SH-SY5Y (cell line): ENCODE measurements at regions not wholly inside any gene's neighbourhood (a gene's known extent, or its start where the extent isn't known, plus 50 kb on each side); places are given as distances from the start of the nearest gene placed in this dataset.

Experiments
- GATA2 ChIP-seq: IDR thresholded peaks from 2 replicates; pipeline ENCODE4 v1.6.1; 2011; ENCODE audit warnings: mild to moderate bottlenecking, low read depth, low read length
- GATA3 ChIP-seq: IDR thresholded peaks from 2 replicates; pipeline ENCODE4 v1.6.1; 2011; ENCODE audit warnings: low read depth, mild to moderate bottlenecking, low read length, moderate library complexity

DNA sequence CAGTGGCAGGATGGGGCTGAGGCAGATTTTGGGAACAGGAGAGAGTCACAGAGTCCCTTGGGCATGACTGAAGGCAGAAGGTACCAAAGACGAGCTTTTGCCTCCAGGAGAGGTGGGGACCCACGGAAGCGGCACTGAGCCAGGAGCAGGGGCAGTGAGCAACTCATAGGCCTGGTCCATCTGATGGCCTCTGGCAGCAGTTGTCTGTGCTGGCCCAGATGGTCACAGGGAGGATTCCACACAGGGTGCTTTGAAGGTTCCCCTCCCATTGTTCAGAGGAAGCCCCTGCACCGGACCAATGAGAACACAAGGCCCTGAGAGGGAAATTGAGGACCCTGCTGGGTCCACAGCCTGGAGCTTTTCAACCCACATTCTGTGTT lies 360.3 kb upstream of the TNRC6C start:
- TF ChIP-seq GATA3 = no peak
- no peak for TF ChIP-seq GATA2
